ENCODE measurements at regions not wholly inside any gene's neighbourhood (a gene's known extent, or its start where the extent isn't known, plus 50 kb on each side); places are given as distances from the start of the nearest gene placed in this dataset.

GRCh38 chr14:54193871-54194270 lies 202.9 kb upstream of the CDKN3 start:
- H2BK20ac ChIP-seq (ENCODE audit: low read depth, low read length) = no peak overlapping the region
- no peak overlapping the region; the same call in 1 of the 2 replicates for H3K18ac ChIP-seq (ENCODE audit: low read depth, low read length)
- no peak overlapping the region for H2AFZ ChIP-seq (replicated peaks; ENCODE audit: low read length, poor library complexity)
- POLR2A ChIA-PET (ENCODE audit: unreplicated experiment) = no interaction called here
- intact Hi-C loops (cut with micrococcal nuclease) = no loop called here
- in situ Hi-C loops (cut with MboI; ENCODE audit: low sequenced_read_pairs) = no loop called here
- H3K36me3 ChIP-seq (ENCODE audit: control insufficient read depth, insufficient read depth, low read length) = no peaks in the 10 kb centered on the region
- H2BK120ac ChIP-seq (ENCODE audit: low read depth, low read length) = no peak overlapping the region
- H3K4ac ChIP-seq (ENCODE audit: low read depth, low read length) = no peak overlapping the region
- CTCF ChIA-PET = no interaction called here
- peak overlapping the region; percentile 25; the same call in 1 of the 2 replicates for H3K23ac ChIP-seq (ENCODE audit: low read depth, low read length)
- H3K9me1 ChIP-seq (ENCODE audit: insufficient read depth, low read length) = no peaks in the 10 kb centered on the region
- no peak overlapping the region for H2AK9ac ChIP-seq (replicated peaks; ENCODE audit: low read depth, low read length, poor library complexity)
- no peak overlapping the region for H2BK5ac ChIP-seq (ENCODE audit: low read depth, low read length, poor library complexity, severe bottlenecking)
- H4K5ac ChIP-seq (ENCODE audit: low read depth, low read length) = no peak overlapping the region
- dilution Hi-C loops (cut with HindIII; ENCODE audit: low sequenced_read_pairs, unreplicated experiment) = no loop called here
- BruUV-seq (replicated peaks) = no TSS peak
- no peak overlapping the region for H3K4me3 ChIP-seq (ENCODE audit: insufficient read depth, low read depth, low read length)
- no peak overlapping the region for H4K8ac ChIP-seq (ENCODE audit: low read depth in 2 of 2, low read length in 2 of 2)
- H3K79me1 ChIP-seq (ENCODE audit: low read depth in 1 of 2, low read length in 2 of 2) = no peaks in the 10 kb centered on the region
- no peak overlapping the region for H3K56ac ChIP-seq (ENCODE audit: extremely low read depth, insufficient read depth, low read length)
- ATAC-seq (ENCODE audit: low read depth) (no peak), DNase-seq (no peak)
- H3K4me2 ChIP-seq (ENCODE audit: low read depth, low read length) = no peak overlapping the region
- H4K20me1 ChIP-seq (ENCODE audit: insufficient read depth, low read length) = no peaks in the 10 kb centered on the region
- no peaks in the 10 kb centered on the region for H3K27me3 ChIP-seq (ENCODE audit: control insufficient read depth, insufficient read depth, low read length)
- no peak overlapping the region for H4K91ac ChIP-seq (ENCODE audit: insufficient read depth, low read depth, low read length)
- no CpG with 5 or more reads among the region's 3 CpGs for WGBS, 2 experiments (ENCODE audit: extremely low coverage in 2 of 2, insufficient read length in 1 of 2)
- no peak overlapping the region for H3K9ac ChIP-seq (ENCODE audit: low read depth, low read length)
- H2BK15ac ChIP-seq (ENCODE audit: low read depth, low read length) = no peak overlapping the region; the same call in 2 of the 3 replicates
- H3K27ac ChIP-seq (ENCODE audit: insufficient read depth, low read length) = no peak overlapping the region
- no peak overlapping the region for H2AK5ac ChIP-seq (ENCODE audit: low read depth, low read length)
- peaks cover 2% of the 10 kb centered on the region; the same call in 1 of the 2 replicates for H3K4me1 ChIP-seq (ENCODE audit: control insufficient read depth, insufficient read depth, low read length)
- TF ChIP-seq FOS (IDR thresholded peaks at IDR 0.05; ENCODE audit: low read depth, low read length) (no peak), POLR2A (IDR thresholded peaks at IDR 0.05; ENCODE audit: low read depth, low read length) (no peak), NFE2L2 (IDR thresholded peaks at IDR 0.05; ENCODE audit: low read depth, low read length) (no peak), BHLHE40 (IDR thresholded peaks at IDR 0.05; ENCODE audit: low read depth, low read length) (no peak), CEBPB (IDR thresholded peaks at IDR 0.05; ENCODE audit: low read depth, low read length) (no peak), MAFK (IDR thresholded peaks at IDR 0.05; ENCODE audit: low read depth, low read length) (no peak), MAZ (IDR thresholded peaks at IDR 0.05; ENCODE audit: borderline replicate concordance, low read depth, low read length) (no peak), RCOR1 (IDR thresholded peaks at IDR 0.05; ENCODE audit: insufficient replicate concordance, low read length) (no peak), MXI1 (IDR thresholded peaks at IDR 0.05; ENCODE audit: borderline replicate concordance, low read depth, low read length) (no peak), SMC3 (IDR thresholded peaks at IDR 0.05; ENCODE audit: low read depth, low read length) (no peak), RAD21 (IDR thresholded peaks at IDR 0.05; ENCODE audit: low read length) (no peak)
- TF ChIP-seq, protein P1, sequence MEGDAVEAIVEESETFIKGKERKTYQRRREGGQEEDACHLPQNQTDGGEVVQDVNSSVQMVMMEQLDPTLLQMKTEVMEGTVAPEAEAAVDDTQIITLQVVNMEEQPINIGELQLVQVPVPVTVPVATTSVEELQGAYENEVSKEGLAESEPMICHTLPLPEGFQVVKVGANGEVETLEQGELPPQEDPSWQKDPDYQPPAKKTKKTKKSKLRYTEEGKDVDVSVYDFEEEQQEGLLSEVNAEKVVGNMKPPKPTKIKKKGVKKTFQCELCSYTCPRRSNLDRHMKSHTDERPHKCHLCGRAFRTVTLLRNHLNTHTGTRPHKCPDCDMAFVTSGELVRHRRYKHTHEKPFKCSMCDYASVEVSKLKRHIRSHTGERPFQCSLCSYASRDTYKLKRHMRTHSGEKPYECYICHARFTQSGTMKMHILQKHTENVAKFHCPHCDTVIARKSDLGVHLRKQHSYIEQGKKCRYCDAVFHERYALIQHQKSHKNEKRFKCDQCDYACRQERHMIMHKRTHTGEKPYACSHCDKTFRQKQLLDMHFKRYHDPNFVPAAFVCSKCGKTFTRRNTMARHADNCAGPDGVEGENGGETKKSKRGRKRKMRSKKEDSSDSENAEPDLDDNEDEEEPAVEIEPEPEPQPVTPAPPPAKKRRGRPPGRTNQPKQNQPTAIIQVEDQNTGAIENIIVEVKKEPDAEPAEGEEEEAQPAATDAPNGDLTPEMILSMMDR (conservative IDR thresholded peaks at IDR 0.05; ENCODE audit: low read depth, low read length) = no peak
- no peaks in the 10 kb centered on the region for H3K9me3 ChIP-seq (ENCODE audit: control insufficient read depth, insufficient read depth, low read length)
- H3K14ac ChIP-seq (replicated peaks; ENCODE audit: low read depth, low read length) = no peak overlapping the region
